ENCODE measurements at regions not wholly inside any gene's neighbourhood (a gene's known extent, or its start where the extent isn't known, plus 50 kb on each side); places are given as distances from the start of the nearest gene placed in this dataset.

GRCh38 chr4:114062499-114062898 is 83.1 kb upstream of the ARSJ start:
- no peak for DNase-seq (ENCODE audit: low spot score)
- in situ Hi-C loops (cut with MboI; ENCODE audit: low sequenced_read_pairs, unreplicated experiment), result loop anchor here (25.0 kb wide), 1 partner anchor 675 kb away; no protein-coding TSS in a partner anchor
- no peak for TF ChIP-seq CTCF (IDR thresholded peaks at IDR 0.05; ENCODE audit: borderline replicate concordance, control extremely low read depth, extremely low read depth, insufficient read depth, missing control alignments)

- TF ChIP-seq CTCF (IDR thresholded peaks at IDR 0.05; ENCODE audit: borderline replicate concordance, control extremely low read depth, extremely low read depth, insufficient read depth, missing control alignments), result no peak
- in situ Hi-C loops (cut with MboI; ENCODE audit: low sequenced_read_pairs, unreplicated experiment), result loop anchor here (25.0 kb wide), 1 partner anchor 685 kb away; no protein-coding TSS in a partner anchor
- DNase-seq (ENCODE audit: low spot score), result no peak
Observed at GRCh38 chr4:114072781-114073180, 93.3 kb upstream of the ARSJ start.

- in situ Hi-C loops (cut with MboI; ENCODE audit: low sequenced_read_pairs, unreplicated experiment), result no loop called here
- DNase-seq (ENCODE audit: low spot score), result no peak
Observed at GRCh38 chr4:114076899-114077570, 97.6 kb upstream of the ARSJ start.

GRCh38 chr4:114077610-114078009 is 98.2 kb upstream of the ARSJ start:
- no peak for DNase-seq (ENCODE audit: low spot score)
- no peak for TF ChIP-seq CTCF (IDR thresholded peaks at IDR 0.05; ENCODE audit: borderline replicate concordance, control extremely low read depth, extremely low read depth, insufficient read depth, missing control alignments)
- in situ Hi-C loops (cut with MboI; ENCODE audit: low sequenced_read_pairs, unreplicated experiment), result no loop called here

More at GRCh38 chr4:114076899-114077570, 97.6 kb upstream of the ARSJ start:
- TF ChIP-seq CTCF (IDR thresholded peaks at IDR 0.05; ENCODE audit: borderline replicate concordance, control extremely low read depth, extremely low read depth, insufficient read depth, missing control alignments), result no peak

GRCh38 chr4:114078636-114079035 is 99.2 kb upstream of the ARSJ start:
- in situ Hi-C loops (cut with MboI; ENCODE audit: low sequenced_read_pairs, unreplicated experiment), result no loop called here
- no peak for DNase-seq (ENCODE audit: low spot score)
- TF ChIP-seq CTCF (IDR thresholded peaks at IDR 0.05; ENCODE audit: borderline replicate concordance, control extremely low read depth, extremely low read depth, insufficient read depth, missing control alignments), result no peak

GRCh38 chr4:114081783-114082182 is 102.3 kb upstream of the ARSJ start:
- no peak for TF ChIP-seq CTCF (IDR thresholded peaks at IDR 0.05; ENCODE audit: borderline replicate concordance, control extremely low read depth, extremely low read depth, insufficient read depth, missing control alignments)
- DNase-seq (ENCODE audit: low spot score), result no peak
- in situ Hi-C loops (cut with MboI; ENCODE audit: low sequenced_read_pairs, unreplicated experiment), result no loop called here

Measured in GM13976 (cell line).